Neural crest cell (in vitro differentiated cells): ENCODE measurements at regions not wholly inside any gene's neighbourhood (a gene's known extent, or its start where the extent isn't known, plus 50 kb on each side); places are given as distances from the start of the nearest gene placed in this dataset.

Experiments used
- DNase-seq: peaks from one replicate; pipeline ENCODE4 v3.0.0; 2021; ENCODE audit warnings: low read depth, mixed read lengths, low spot score
- H3K27ac Mint-ChIP-seq: one replicate; pipeline ENCODE4 v1.8.0; 2021; ENCODE audit warnings: mild to moderate bottlenecking, mixed read lengths; ENCODE audit not compliant: unreplicated experiment
- H3K27me3 Mint-ChIP-seq: 2 replicates; pipeline ENCODE4 v1.8.0; 2021; ENCODE audit warnings: low read depth, mild to moderate bottlenecking, mixed read lengths
- H3K36me3 Mint-ChIP-seq: 2 replicates; pipeline ENCODE4 v1.8.0; 2021; ENCODE audit warnings: low read depth, mild to moderate bottlenecking, mixed read lengths
- H3K4me1 Mint-ChIP-seq: 2 replicates; pipeline ENCODE4 v1.8.0; 2021; ENCODE audit warnings: mixed read lengths
- H3K4me3 Mint-ChIP-seq: one replicate; pipeline ENCODE4 v1.8.0; 2021; ENCODE audit warnings: mild to moderate bottlenecking, mixed read lengths
- H3K9me3 Mint-ChIP-seq: 2 replicates; pipeline ENCODE4 v1.8.0; 2021; ENCODE audit warnings: mixed read lengths
- TF ChIP-seq, protein P1 (sequence below): fragments of 200-600 bp; sonication (generic); conservative IDR thresholded peaks from 2 replicates; pipeline ENCODE4 v1.5.0; 2021; ENCODE audit warnings: antibody characterized with exemption, mild to moderate bottlenecking

DNA sequence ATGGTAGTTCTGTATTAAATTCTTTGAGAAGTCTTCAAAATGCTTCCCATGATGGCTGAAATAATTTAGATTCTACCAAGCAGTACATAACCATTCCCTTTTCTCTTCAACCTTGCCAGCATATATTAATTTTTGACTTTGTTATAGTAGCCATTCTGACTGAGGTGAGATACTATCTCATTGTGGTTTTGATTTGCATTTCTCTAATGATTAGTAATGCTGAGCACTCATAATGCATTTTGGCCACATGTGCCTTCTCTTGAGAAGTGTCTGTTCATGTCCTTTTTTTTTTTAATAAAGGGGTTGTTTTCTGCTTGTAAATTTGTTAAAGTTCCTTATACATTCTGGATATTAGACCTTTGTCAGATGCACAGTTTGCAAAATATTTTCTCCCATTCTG, 173.9 kb downstream of the CALCRL start:
- no peaks in the 10 kb centered on the region for H3K4me1 Mint-ChIP-seq
- H3K27ac Mint-ChIP-seq, result no peak overlapping the region
- H3K27me3 Mint-ChIP-seq, result no peaks in the 10 kb centered on the region
- peaks cover 7% of the 10 kb centered on the region for H3K9me3 Mint-ChIP-seq
- DNase-seq, result no peak
- H3K36me3 Mint-ChIP-seq, result no peaks in the 10 kb centered on the region
- H3K4me3 Mint-ChIP-seq, result no peak overlapping the region
- TF ChIP-seq, protein P1, sequence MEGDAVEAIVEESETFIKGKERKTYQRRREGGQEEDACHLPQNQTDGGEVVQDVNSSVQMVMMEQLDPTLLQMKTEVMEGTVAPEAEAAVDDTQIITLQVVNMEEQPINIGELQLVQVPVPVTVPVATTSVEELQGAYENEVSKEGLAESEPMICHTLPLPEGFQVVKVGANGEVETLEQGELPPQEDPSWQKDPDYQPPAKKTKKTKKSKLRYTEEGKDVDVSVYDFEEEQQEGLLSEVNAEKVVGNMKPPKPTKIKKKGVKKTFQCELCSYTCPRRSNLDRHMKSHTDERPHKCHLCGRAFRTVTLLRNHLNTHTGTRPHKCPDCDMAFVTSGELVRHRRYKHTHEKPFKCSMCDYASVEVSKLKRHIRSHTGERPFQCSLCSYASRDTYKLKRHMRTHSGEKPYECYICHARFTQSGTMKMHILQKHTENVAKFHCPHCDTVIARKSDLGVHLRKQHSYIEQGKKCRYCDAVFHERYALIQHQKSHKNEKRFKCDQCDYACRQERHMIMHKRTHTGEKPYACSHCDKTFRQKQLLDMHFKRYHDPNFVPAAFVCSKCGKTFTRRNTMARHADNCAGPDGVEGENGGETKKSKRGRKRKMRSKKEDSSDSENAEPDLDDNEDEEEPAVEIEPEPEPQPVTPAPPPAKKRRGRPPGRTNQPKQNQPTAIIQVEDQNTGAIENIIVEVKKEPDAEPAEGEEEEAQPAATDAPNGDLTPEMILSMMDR, result no peak

DNA sequence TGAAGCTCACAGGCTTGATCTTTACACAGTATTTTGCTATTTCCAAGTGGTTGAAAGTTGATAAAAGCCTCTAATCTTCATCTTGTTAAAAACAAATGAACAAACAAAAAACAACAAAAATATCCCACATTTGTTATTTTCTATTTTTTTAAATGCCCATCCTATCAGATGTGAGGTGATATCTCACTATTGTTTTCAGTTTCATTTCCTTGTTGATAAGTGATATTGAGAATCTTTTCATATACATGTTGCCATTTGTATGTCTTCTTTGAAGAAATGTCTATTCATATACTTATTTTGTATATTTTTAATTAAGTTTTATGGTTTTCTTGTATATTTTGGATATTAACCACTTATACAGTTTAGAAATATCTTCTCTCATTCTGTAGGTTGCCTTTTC, 175.8 kb downstream of the CALCRL start:
- Mint-ChIP-seq H3K9me3 (no peaks in the 10 kb centered on the region), H3K4me1 (no peaks in the 10 kb centered on the region), H3K4me3 (no peak overlapping the region), H3K36me3 (no peaks in the 10 kb centered on the region), H3K27ac (no peak overlapping the region), H3K27me3 (no peaks in the 10 kb centered on the region)
- TF ChIP-seq, protein P1, result no peak
- DNase-seq, result no peak

- no peak for DNase-seq
- TF ChIP-seq, protein P1, result no peak
- H3K36me3 Mint-ChIP-seq, result no peaks in the 10 kb centered on the region
- no peaks in the 10 kb centered on the region for H3K9me3 Mint-ChIP-seq
- H3K27me3 Mint-ChIP-seq, result no peaks in the 10 kb centered on the region
- no peak overlapping the region for H3K4me3 Mint-ChIP-seq
- H3K27ac Mint-ChIP-seq, result no peak overlapping the region
- H3K4me1 Mint-ChIP-seq, result no peaks in the 10 kb centered on the region
Observed at GRCh38 chr2:187271825-187272224, 176.2 kb downstream of the CALCRL start.

DNA sequence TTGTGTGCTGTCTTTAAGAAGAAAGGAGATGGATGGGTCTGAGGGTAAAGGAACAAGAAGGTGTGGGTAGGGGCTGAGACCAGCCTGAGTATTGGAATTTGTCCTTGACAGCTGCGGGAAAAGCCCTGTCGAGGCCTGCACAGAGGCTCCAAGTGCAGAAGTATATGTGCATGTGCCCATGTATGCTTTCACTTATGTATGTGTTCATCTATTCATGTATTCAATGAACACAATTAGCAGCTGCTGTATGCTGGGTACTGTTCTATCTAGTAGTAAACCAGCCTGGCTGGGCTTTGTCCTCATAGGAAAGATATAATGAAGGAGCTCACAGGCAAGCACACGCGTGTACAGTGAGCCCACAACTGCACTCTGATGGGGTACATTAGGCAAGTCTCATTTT, 181.4 kb downstream of the CALCRL start:
- H3K27me3 Mint-ChIP-seq, result no peaks in the 10 kb centered on the region
- DNase-seq, result no peak
- no peaks in the 10 kb centered on the region for H3K4me1 Mint-ChIP-seq
- no peak overlapping the region for H3K4me3 Mint-ChIP-seq
- no peak overlapping the region for H3K27ac Mint-ChIP-seq
- H3K9me3 Mint-ChIP-seq, result no peaks in the 10 kb centered on the region
- TF ChIP-seq, protein P1, result no peak
- no peaks in the 10 kb centered on the region for H3K36me3 Mint-ChIP-seq

- Mint-ChIP-seq H3K27me3 (no peaks in the 10 kb centered on the region), H3K27ac (no peak overlapping the region)
Observed at GRCh38 chr2:187266147-187266546, 181.9 kb downstream of the CALCRL start.

More at GRCh38 chr2:187266147-187266546, 181.9 kb downstream of the CALCRL start:
- TF ChIP-seq, protein P1, result no peak
- DNase-seq, result no peak
- no peaks in the 10 kb centered on the region for H3K4me1 Mint-ChIP-seq
- H3K4me3 Mint-ChIP-seq, result no peak overlapping the region
- H3K9me3 Mint-ChIP-seq, result no peaks in the 10 kb centered on the region
- no peaks in the 10 kb centered on the region for H3K36me3 Mint-ChIP-seq
